Cerebellar nuclear complex (tissue), 1 donor: ENCODE measurements at regions not wholly inside any gene's neighbourhood (a gene's known extent, or its start where the extent isn't known, plus 50 kb on each side); places are given as distances from the start of the nearest gene placed in this dataset.
"Not testable (repeated sequence)": the region's sequence is repeated elsewhere in the genome, so short reads cannot be mapped to it uniquely, and the experiment has no call there.

Experiments used
- DNase-seq, 2 experiments: peaks; one replicate each; lab custom pipeline; 2025; lab: John Stamatoyannopoulos, UW

GRCh38 chrX:111041018-111041462 is 55.0 kb upstream of the PAK3 start:
- DNase-seq: no peak

GRCh38 chrX:111040377-111041017 is 55.5 kb upstream of the PAK3 start:
- DNase-seq: no peak

GRCh38 chrX:111039606-111040005 is 56.4 kb upstream of the PAK3 start:
- no peak for DNase-seq

- no peak for DNase-seq
Observed at GRCh38 chrX:111035991-111036390, 60.0 kb upstream of the PAK3 start.

- no peak for DNase-seq
Observed at GRCh38 chrX:111035256-111035655, 60.7 kb upstream of the PAK3 start.

GRCh38 chrX:111022998-111023397 is 73.0 kb upstream of the PAK3 start:
- DNase-seq: not testable (repeated sequence)

GRCh38 chrX:111020283-111020682 is 75.7 kb upstream of the PAK3 start:
- no peak for DNase-seq

GRCh38 chrX:111013778-111014455 is 82.1 kb upstream of the PAK3 start:
- no peak for DNase-seq

- no peak for DNase-seq
Observed at GRCh38 chrX:111010111-111010510, 85.9 kb upstream of the PAK3 start.

- DNase-seq: no peak
Observed at GRCh38 chrX:111009256-111009655, 86.7 kb upstream of the PAK3 start.

GRCh38 chrX:111008126-111008525 is 87.9 kb upstream of the PAK3 start:
- DNase-seq: no peak

- DNase-seq: no peak
Observed at GRCh38 chrX:111007238-111007637, 88.8 kb upstream of the PAK3 start.

GRCh38 chrX:111006116-111006515 is 89.9 kb upstream of the PAK3 start:
- no peak for DNase-seq

GRCh38 chrX:111005166-111005565 is 90.8 kb upstream of the PAK3 start:
- DNase-seq: no peak

- DNase-seq: no peak
Observed at GRCh38 chrX:111003118-111003517, 92.9 kb upstream of the PAK3 start.

- DNase-seq: no peak
Observed at GRCh38 chrX:110992611-110993010, 103.4 kb upstream of the PAK3 start.

- no peak for DNase-seq
Observed at GRCh38 chrX:110989869-110990268, 106.1 kb upstream of the PAK3 start.

GRCh38 chrX:110989447-110989846 is 106.5 kb upstream of the PAK3 start:
- DNase-seq: no peak

GRCh38 chrX:110987292-110987691 is 108.7 kb upstream of the PAK3 start:
- DNase-seq: no peak

- no peak for DNase-seq
Observed at GRCh38 chrX:110985470-110985869, 110.5 kb upstream of the PAK3 start.

- DNase-seq: no peak
Observed at GRCh38 chrX:110983024-110983423, 113.0 kb upstream of the PAK3 start.

GRCh38 chrX:110966839-110967238 is 129.2 kb upstream of the PAK3 start:
- DNase-seq: no peak

GRCh38 chrX:110966091-110966454 is 129.9 kb upstream of the PAK3 start:
- DNase-seq: no peak
